AG04449 (cell line): ENCODE measurements at regions not wholly inside any gene's neighbourhood (a gene's known extent, or its start where the extent isn't known, plus 50 kb on each side); places are given as distances from the start of the nearest gene placed in this dataset.
"Not testable (repeated sequence)": the region's sequence is repeated elsewhere in the genome, so short reads cannot be mapped to it uniquely, and the experiment has no call there.

ENCODE experiments used
- CTCF ChIA-PET: fragments of 350-600 bp; formaldehyde crosslinking; extraction: SDS; loops from one replicate; lab custom pipeline; 2021; ENCODE audit warnings: antibody characterized with exemption; lab: Yijun Ruan, JAX
- POLR2A ChIA-PET: fragments of 400-600, 350-600 bp; formaldehyde crosslinking; extraction: SDS; loops from one replicate; lab custom pipeline; 2020; ENCODE audit warnings: antibody characterized with exemption, inconsistent platforms; lab: Yijun Ruan, JAX
- DNase-seq: peaks from one replicate; pipeline ENCODE4 v3.0.0-alpha.2; 2010; ENCODE audit warnings: low read depth, low spot score
- H3K4me3 ChIP-seq: 2 replicates; pipeline ENCODE4 v1.5.1; 2011; ENCODE audit warnings: low read depth, mild to moderate bottlenecking, control low read depth, low read length
- CTCF ChIP-seq: IDR thresholded peaks from one replicate; pipeline ENCODE4 v1.5.1; 2011; ENCODE audit warnings: mild to moderate bottlenecking, moderate library complexity, low read length, control low read depth, inconsistent platforms; ENCODE audit not compliant: insufficient read depth; ENCODE audit errors: missing control alignments

GRCh38 chr1:9466780-9467758 is 72.2 kb upstream of the SLC25A33 start:
- no peak for DNase-seq
- ChIA-PET POLR2A (interaction anchor here (0.6 to 0.8 kb wide), 2 partner anchors 92 to 265 kb away, joined by 3 read pairs; no protein-coding TSS in a partner anchor), CTCF (interaction anchor here (0.6 to 3.0 kb wide), 9 partner anchors 10 to 216 kb away, joined by 3 to 22 read pairs (median 4); no protein-coding TSS in a partner anchor)
- TF ChIP-seq CTCF = no peak
- H3K4me3 ChIP-seq = no peak overlapping the region; the same call in 1 of the 2 replicates

- POLR2A ChIA-PET, DNase-seq, H3K4me3 ChIP-seq, CTCF ChIA-PET: not testable (repeated sequence)
Observed at GRCh38 chr1:9469882-9470281, 69.4 kb upstream of the SLC25A33 start.

GRCh38 chr1:9471679-9472078 is 67.6 kb upstream of the SLC25A33 start:
- POLR2A ChIA-PET = no interaction called here
- CTCF ChIA-PET = interaction anchor here (0.9 to 6.1 kb wide), 5 partner anchors 16 to 182 kb away, joined by 3 to 30 read pairs (median 9); no protein-coding TSS in a partner anchor
- no peak for TF ChIP-seq CTCF
- H3K4me3 ChIP-seq = no peak overlapping the region
- DNase-seq = no peak

- no peak for TF ChIP-seq CTCF
- DNase-seq = no peak
- ChIA-PET POLR2A (interaction anchor here (0.7 kb wide), 1 partner anchor 168 kb away, joined by 3 read pairs; no protein-coding TSS in a partner anchor), CTCF (interaction anchor here (0.6 to 6.1 kb wide), 11 partner anchors 12 to 207 kb away, joined by 3 to 30 read pairs (median 8); no protein-coding TSS in a partner anchor)
- no peak overlapping the region for H3K4me3 ChIP-seq
Observed at GRCh38 chr1:9472386-9473031, 66.8 kb upstream of the SLC25A33 start.

- ChIA-PET CTCF (interaction anchor here (0.6 to 6.1 kb wide), 12 partner anchors 11 to 363 kb away, joined by 3 to 30 read pairs (median 8); no protein-coding TSS in a partner anchor), POLR2A (interaction anchor here (0.6 to 0.8 kb wide), 2 partner anchors 32 to 63 kb away, joined by 3 to 4 read pairs; no protein-coding TSS in a partner anchor)
- H3K4me3 ChIP-seq = no peak overlapping the region
- peak; percentile 63 for DNase-seq
- no peak for TF ChIP-seq CTCF
Observed at GRCh38 chr1:9473032-9473807, 66.0 kb upstream of the SLC25A33 start.
